K562 (cell line): ENCODE measurements at regions not wholly inside any gene's neighbourhood (a gene's known extent, or its start where the extent isn't known, plus 50 kb on each side); places are given as distances from the start of the nearest gene placed in this dataset.

ENCODE experiments used
- ELF1 ChIP-seq: fragments of 200-800 bp; sonication (Bioruptor generic); IDR thresholded peaks from 2 replicates; pipeline ENCODE4 v1.6.1; 2016; ENCODE audit warnings: missing genetic modification characterization, missing compliant biosample characterization
- NFIX ChIP-seq: fragments of 250-450 bp; sonication (Bioruptor Pico); IDR thresholded peaks from 2 replicates; pipeline ENCODE4 v1.4.0; 2020; ENCODE audit warnings: low read depth, mild to moderate bottlenecking, moderate library complexity
- PTRF ChIP-seq: fragments of 450-650 bp; IDR thresholded peaks from 2 replicates; pipeline ENCODE4 v1.6.1; 2016; ENCODE audit warnings: mild to moderate bottlenecking, missing genetic modification characterization, missing compliant biosample characterization
- TCF3 ChIP-seq: sonication (generic); formaldehyde crosslinking; IDR thresholded peaks from 2 replicates; pipeline ENCODE4 v1.4.0; 2020; ENCODE audit warnings: mild to moderate bottlenecking, missing genetic modification reagents
- ZNF318 ChIP-seq, 2 experiments: fragments of 450-650 bp; IDR thresholded peaks; 2 replicates each; pipeline ENCODE4 v1.6.1; 2016; ENCODE audit warnings: mild to moderate bottlenecking in 2 of 2, borderline replicate concordance in 1 of 2, low read depth in 1 of 2, moderate library complexity in 1 of 2

GRCh38 chr21:24840287-24840686 lies 767.0 kb downstream of the MRPL39 start (continued):
- no peak for TF ChIP-seq ZNF318 (IDR thresholded peaks at IDR 0.05; ENCODE audit: borderline replicate concordance in 1 of 2, low read depth in 1 of 2)
- no peak for TF ChIP-seq ELF1
- no peak for TF ChIP-seq NFIX (CRISPR knock-in tag)
- TF ChIP-seq TCF3 (CRISPR knock-in tag), result no peak
- no peak for TF ChIP-seq PTRF (tag)
